K562 (cell line): ENCODE measurements at regions not wholly inside any gene's neighbourhood (a gene's known extent, or its start where the extent isn't known, plus 50 kb on each side); places are given as distances from the start of the nearest gene placed in this dataset.
A peak's percentile ranks its signal among the peaks of the same experiment; 100 is the strongest.

Source experiments
- ATAC-seq: fragments of 200-7000 bp; cut with Tn5 transposase; 3 replicates; pipeline ENCODE4 v1.9.1; 2020; ENCODE audit warnings: moderate library complexity
- BruUV-seq: library from RNA; stranded (reverse); fragments of 400-500 nt; replicated peaks from 2 replicates; lab custom pipeline; 2021; lab: Mats Ljungman, UMichigan
- CTCF ChIA-PET: fragments of 300-600 bp; formaldehyde crosslinking; extraction: SDS; loops from one replicate; lab custom pipeline; 2021; ENCODE audit warnings: low intra/inter-chr PET ratio; lab: Yijun Ruan, JAX
- POLR2A ChIA-PET: fragments of 300-600, 350-650 bp; sonication (Branson Sonifier 250); formaldehyde crosslinking; extraction: SDS; loops from one replicate; lab custom pipeline; 2021; ENCODE audit warnings: antibody characterized with exemption, inconsistent platforms; lab: Yijun Ruan, JAX
- DNase-seq, 4 experiments: peaks; one replicate each; pipeline versions ENCODE4 v3.0.0 to v3.0.0-alpha.2; 2011 to 2018; ENCODE audit warnings: low spot score in 3 of 4, mixed read lengths in 3 of 4; ENCODE audit errors: extremely low read depth in 1 of 4
- FAIRE-seq: peaks from 2 replicates; lab custom pipeline; 2011; peaks lifted over from hg19 to GRCh38; lab: Jason Lieb, UNC
- H2AFZ ChIP-seq: 2 replicates; pipeline ENCODE4 v1.6.0; 2011; ENCODE audit warnings: low read depth, low read length, control low read depth, inconsistent platforms
- H3K27ac ChIP-seq: fragments of 200-600 bp; 3 replicates; pipeline ENCODE4 v1.8.0; 2011; ENCODE audit warnings: low read depth, mild to moderate bottlenecking, control low read depth, inconsistent platforms, low read length, moderate library complexity, mixed read lengths; ENCODE audit errors: extremely low read depth
- H3K27me3 ChIP-seq, 2 experiments: fragments of 300-600 bp in 1 of 2; 2 replicates in 1 of 2; 3 replicates in 1 of 2; pipeline versions ENCODE4 v1.6.0 to v1.8.0; 2011; ENCODE audit warnings: inconsistent platforms in 2 of 2, low read length in 2 of 2, mild to moderate bottlenecking in 1 of 2, mixed read lengths in 1 of 2, moderate library complexity in 1 of 2; ENCODE audit not compliant: control insufficient read depth in 2 of 2, insufficient read depth in 2 of 2
- H3K36me3 ChIP-seq: fragments of 300-600 bp; 3 replicates; pipeline ENCODE4 v1.8.0; 2011; ENCODE audit warnings: mild to moderate bottlenecking, low read length, inconsistent platforms; ENCODE audit not compliant: control insufficient read depth, insufficient read depth
- H3K4me1 ChIP-seq, 2 experiments: fragments of 200-600 bp in 1 of 2; replicated peaks in 1 of 2; 2 replicates in 1 of 2; 3 replicates in 1 of 2; pipeline versions ENCODE4 v1.5.1 to v1.8.0; 2011; ENCODE audit warnings: inconsistent platforms in 2 of 2, low read length in 2 of 2, mild to moderate bottlenecking in 1 of 2, mixed read lengths in 1 of 2, moderate library complexity in 1 of 2; ENCODE audit not compliant: control insufficient read depth in 2 of 2, insufficient read depth in 2 of 2
- H3K4me2 ChIP-seq: 2 replicates; pipeline ENCODE4 v1.6.1; 2011; ENCODE audit warnings: low read length, control low read depth, inconsistent platforms, mixed read lengths; ENCODE audit not compliant: insufficient read depth
- H3K4me3 ChIP-seq: fragments of 200-600 bp; sonication (generic), shearing (Covaris generic); 2 replicates; pipeline ENCODE4 v1.5.1; 2016; ENCODE audit warnings: control low read depth, inconsistent platforms
- H3K79me2 ChIP-seq: fragments of 200-600 bp; 3 replicates; pipeline ENCODE4 v1.8.0; 2011; ENCODE audit warnings: low read length, inconsistent platforms; ENCODE audit not compliant: control insufficient read depth, insufficient read depth
- H3K9ac ChIP-seq, 2 experiments: 2 replicates each; pipeline versions ENCODE4 v1.6.0 to v1.6.1; 2011; ENCODE audit warnings: low read depth in 2 of 2, low read length in 2 of 2, control low read depth in 1 of 2, inconsistent platforms in 1 of 2, mild to moderate bottlenecking in 1 of 2, mixed read lengths in 1 of 2; ENCODE audit not compliant: insufficient read depth in 1 of 2
- H3K9me1 ChIP-seq: one replicate; pipeline ENCODE4 v1.6.0; 2011; ENCODE audit warnings: inconsistent platforms, mild to moderate bottlenecking, low read length, moderate library complexity; ENCODE audit not compliant: control insufficient read depth, insufficient read depth
- H3K9me3 ChIP-seq: replicated peaks from 2 replicates; pipeline ENCODE4 v1.5.1; 2011; ENCODE audit warnings: low read depth, low read length, inconsistent platforms; ENCODE audit not compliant: control insufficient read depth, insufficient read depth
- H4K20me1 ChIP-seq: replicated peaks from 2 replicates; pipeline ENCODE4 v1.6.1; 2011; ENCODE audit warnings: low read length, inconsistent platforms, mixed read lengths; ENCODE audit not compliant: control insufficient read depth, insufficient read depth
- HDAC3 ChIP-seq: fragments of 450-650 bp; IDR thresholded peaks from 2 replicates; pipeline ENCODE4 v1.6.1; 2018; ENCODE audit warnings: borderline replicate concordance, mild to moderate bottlenecking, moderate library complexity; ENCODE audit not compliant: partially characterized antibody
- MAX ChIP-seq: sonication (generic); formaldehyde crosslinking; IDR thresholded peaks from 2 replicates; pipeline ENCODE4 v1.9.0; 2022; ENCODE audit warnings: mild to moderate bottlenecking, missing genetic modification reagents
- ZNF316 ChIP-seq: fragments of 450-650 bp; IDR thresholded peaks from 2 replicates; pipeline ENCODE4 v1.6.1; 2016
- WGBS: fragments of 100-300 bp; shearing (Covaris generic); methylation state at CpG from one replicate; pipeline ENCODE4 v1.1.6; 2016; ENCODE audit warnings: low coverage, mixed read lengths; ENCODE audit not compliant: insufficient coverage; ENCODE audit errors: missing lambda C conversion rate; 5-methylcytosine and 5-hydroxymethylcytosine counted together
- in situ Hi-C: fragments of 300-500 bp; cut with MboI; formaldehyde crosslinking; loops from 4 replicates; pipeline ENCODE4 v1.15.0; 2018; ENCODE audit warnings: inconsistent platforms, mixed read lengths
- intact Hi-C: fragments of 100-400 bp; cut with micrococcal nuclease; formaldehyde crosslinking; loops from 2 replicates; pipeline ENCODE4 v1.14.2; 2022
- TF ChIP-seq, protein P1 (sequence below), 3 experiments: fragments of 200-800 bp in 1 of 3; fragments of 250-450 bp in 1 of 3; fragments of 450-650 bp in 1 of 3; sonication (Bioruptor Pico) in 1 of 3; sonication (Bioruptor generic) in 1 of 3; formaldehyde crosslinking in 1 of 3; IDR thresholded peaks; 2 replicates each; pipeline versions ENCODE4 v1.6.1 to v1.8.0; 2016 to 2022; ENCODE audit warnings: mild to moderate bottlenecking in 2 of 3, missing genetic modification characterization in 2 of 3, missing compliant biosample characterization in 1 of 3, moderate library complexity in 1 of 3

- FAIRE-seq, result no peak
- in situ Hi-C loops (no loop called here), intact Hi-C loops (no loop called here)
- H3K9me1 ChIP-seq, result no peaks in the 10 kb centered on the region
- CTCF ChIA-PET, result no interaction called here
- no peaks in the 10 kb centered on the region for H3K9me3 ChIP-seq
- no peak for DNase-seq
- no peak overlapping the region for H3K4me3 ChIP-seq
- 4% methylated on average over 4 of the region's 4 CpGs for WGBS
- no peak for ATAC-seq
- H3K9ac ChIP-seq, result no peak overlapping the region
- no peaks in the 10 kb centered on the region for H3K36me3 ChIP-seq
- H3K27ac ChIP-seq, result no peak overlapping the region
- H3K79me2 ChIP-seq, result no peaks in the 10 kb centered on the region
- no peak overlapping the region for H2AFZ ChIP-seq
- no peaks in the 10 kb centered on the region for H3K4me1 ChIP-seq
- TF ChIP-seq ZNF316 (no peak), HDAC3 (no peak), MAX (CRISPR knock-in tag) (no peak)
- TF ChIP-seq, protein P1, sequence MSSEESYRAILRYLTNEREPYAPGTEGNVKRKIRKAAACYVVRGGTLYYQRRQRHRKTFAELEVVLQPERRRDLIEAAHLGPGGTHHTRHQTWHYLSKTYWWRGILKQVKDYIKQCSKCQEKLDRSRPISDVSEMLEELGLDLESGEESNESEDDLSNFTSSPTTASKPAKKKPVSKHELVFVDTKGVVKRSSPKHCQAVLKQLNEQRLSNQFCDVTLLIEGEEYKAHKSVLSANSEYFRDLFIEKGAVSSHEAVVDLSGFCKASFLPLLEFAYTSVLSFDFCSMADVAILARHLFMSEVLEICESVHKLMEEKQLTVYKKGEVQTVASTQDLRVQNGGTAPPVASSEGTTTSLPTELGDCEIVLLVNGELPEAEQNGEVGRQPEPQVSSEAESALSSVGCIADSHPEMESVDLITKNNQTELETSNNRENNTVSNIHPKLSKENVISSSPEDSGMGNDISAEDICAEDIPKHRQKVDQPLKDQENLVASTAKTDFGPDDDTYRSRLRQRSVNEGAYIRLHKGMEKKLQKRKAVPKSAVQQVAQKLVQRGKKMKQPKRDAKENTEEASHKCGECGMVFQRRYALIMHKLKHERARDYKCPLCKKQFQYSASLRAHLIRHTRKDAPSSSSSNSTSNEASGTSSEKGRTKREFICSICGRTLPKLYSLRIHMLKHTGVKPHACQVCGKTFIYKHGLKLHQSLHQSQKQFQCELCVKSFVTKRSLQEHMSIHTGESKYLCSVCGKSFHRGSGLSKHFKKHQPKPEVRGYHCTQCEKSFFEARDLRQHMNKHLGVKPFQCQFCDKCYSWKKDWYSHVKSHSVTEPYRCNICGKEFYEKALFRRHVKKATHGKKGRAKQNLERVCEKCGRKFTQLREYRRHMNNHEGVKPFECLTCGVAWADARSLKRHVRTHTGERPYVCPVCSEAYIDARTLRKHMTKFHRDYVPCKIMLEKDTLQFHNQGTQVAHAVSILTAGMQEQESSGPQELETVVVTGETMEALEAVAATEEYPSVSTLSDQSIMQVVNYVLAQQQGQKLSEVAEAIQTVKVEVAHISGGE (CRISPR knock-in tag; IDR thresholded peaks at IDR 0.05), result peak in 1 of 3 experiments; percentile 77; a peak in 2 of 6 replicates
- no peak overlapping the region for H3K4me2 ChIP-seq
- no peaks in the 10 kb centered on the region for H4K20me1 ChIP-seq
- H3K27me3 ChIP-seq, result no peaks in the 10 kb centered on the region
- POLR2A ChIA-PET, result no interaction called here
- BruUV-seq, result no TSS peak
Observed at GRCh38 chr20:54865273-54865672, 389.9 kb downstream of the DOK5 start.
